D341Med (cell line): ENCODE measurements at regions not wholly inside any gene's neighbourhood (a gene's known extent, or its start where the extent isn't known, plus 50 kb on each side); places are given as distances from the start of the nearest gene placed in this dataset.

ENCODE experiments used
- DNase-seq: peaks from one replicate; pipeline ENCODE4 v3.0.0; 2012; ENCODE audit warnings: low spot score

DNA sequence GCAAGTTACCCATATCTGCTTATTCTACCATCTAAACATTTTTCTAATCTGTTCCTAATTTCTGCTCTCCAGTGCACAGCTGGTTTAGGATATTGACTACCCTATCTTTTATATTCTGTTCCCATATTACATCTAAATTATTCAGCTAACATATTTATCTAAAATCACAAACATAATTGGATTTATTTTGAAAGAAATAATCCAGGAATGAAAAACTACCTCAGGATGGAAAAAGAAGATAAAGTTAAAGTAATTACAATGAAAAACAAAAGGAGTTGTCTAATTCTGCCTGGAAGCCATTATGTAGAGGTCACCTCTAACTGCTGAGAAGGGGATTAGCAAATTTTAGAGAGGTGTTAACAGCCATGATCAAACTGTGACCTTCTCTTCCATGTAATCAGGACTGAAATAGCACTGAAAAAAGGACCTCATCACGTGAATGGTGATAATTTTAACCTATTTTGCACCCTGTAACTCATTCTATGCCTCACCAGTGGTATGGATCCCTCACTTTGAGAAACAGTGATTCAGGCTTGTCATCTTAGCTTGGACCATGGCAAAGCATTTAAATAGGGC lies 653.3 kb downstream of the CDH11 start:
- DNase-seq, result no peak

DNA sequence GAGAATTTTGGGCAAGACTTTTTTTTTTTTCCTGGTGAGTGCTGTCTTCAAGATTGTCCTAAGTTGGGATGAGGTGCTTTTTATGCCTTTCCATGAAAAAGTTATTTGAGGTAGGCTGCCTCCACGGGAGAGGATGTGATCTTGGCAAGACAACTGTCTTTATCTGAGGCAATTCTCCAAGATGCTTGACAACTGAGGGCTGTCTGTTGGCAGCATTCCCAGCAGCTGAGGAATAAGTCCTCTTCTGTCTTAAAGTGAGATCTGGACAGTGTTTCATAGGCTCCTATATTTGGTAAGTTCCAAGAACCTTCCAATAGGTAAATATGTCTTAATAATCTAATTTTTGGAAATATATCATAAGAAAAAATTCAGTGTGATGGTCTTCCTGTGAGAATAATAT lies 662.0 kb downstream of the CDH11 start:
- no peak for DNase-seq

DNA sequence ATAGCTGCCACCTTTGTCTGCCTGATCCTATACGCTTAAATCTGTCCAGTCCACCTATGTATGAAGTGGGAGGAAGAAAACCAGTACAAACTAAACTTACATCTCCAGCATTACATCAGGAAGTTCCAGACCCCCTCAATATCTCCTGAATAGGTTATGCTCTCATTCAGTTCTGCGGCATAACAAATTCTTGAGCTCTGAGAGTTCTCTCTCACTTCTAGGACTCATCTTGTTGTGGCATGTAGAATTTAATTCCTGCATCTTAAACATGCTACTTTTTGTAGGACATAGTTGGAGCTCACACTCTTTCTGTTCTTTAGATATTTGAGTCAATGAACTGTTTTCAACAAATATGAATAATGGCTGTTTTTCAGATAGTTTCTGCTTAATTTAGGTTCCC lies 662.5 kb downstream of the CDH11 start:
- DNase-seq, result no peak

DNA sequence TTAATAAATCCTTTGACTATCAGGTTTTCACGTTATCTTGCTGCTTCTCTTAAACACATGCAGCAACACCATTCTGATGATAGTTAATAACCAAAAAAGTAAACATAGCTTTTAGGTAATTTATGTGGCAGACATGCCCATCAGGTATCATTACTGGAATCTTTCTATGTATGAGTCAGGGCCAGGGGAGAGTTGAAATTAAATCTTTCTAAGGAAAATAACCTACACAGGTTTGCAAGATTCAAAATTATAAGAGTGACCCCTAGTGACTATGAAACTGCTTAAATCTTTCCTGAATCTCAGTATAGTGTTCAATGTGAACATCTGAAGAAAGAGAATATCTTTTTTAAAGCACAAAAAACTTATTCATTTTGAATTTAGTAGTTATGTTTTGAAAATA lies 666.6 kb downstream of the CDH11 start:
- DNase-seq, result no peak

DNA sequence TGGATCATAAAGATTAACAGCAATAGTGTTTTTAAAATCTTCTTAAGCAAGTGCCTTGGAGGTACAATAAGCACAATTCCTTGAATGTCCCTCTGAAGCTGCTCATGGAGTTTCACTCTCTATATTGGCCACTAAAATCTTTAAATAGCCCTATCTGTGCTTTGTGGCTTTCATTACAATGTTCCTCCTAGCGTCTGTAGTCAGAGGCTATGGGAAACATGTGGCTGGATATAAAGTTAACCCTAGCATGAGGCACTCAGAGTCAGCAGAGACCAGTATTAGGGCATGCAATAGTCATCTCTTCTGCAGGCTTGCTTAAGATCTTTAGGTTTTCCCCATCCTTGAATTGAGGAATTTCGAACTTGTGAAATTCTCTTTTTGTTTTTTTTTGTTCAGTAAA lies 668.2 kb downstream of the CDH11 start:
- no peak for DNase-seq

DNA sequence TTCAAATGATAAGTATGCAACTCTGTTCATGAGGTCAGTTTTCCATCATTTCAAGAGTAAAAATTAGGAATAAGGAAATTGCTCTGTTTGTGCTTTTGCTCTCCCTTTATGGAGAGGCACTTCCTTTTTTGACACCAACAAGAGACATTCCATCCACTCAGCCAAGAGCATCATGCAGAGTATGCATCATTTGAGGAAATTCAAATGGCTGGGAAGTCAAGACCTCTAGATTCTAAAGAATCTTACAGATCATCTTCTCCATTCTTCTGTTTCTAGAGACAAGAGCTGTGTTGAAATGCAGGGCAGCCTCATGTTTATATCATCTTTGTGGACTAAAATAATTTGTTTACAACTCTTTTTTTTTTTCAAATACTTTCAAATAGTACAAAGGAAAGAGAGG lies 669.4 kb downstream of the CDH11 start:
- no peak for DNase-seq

DNA sequence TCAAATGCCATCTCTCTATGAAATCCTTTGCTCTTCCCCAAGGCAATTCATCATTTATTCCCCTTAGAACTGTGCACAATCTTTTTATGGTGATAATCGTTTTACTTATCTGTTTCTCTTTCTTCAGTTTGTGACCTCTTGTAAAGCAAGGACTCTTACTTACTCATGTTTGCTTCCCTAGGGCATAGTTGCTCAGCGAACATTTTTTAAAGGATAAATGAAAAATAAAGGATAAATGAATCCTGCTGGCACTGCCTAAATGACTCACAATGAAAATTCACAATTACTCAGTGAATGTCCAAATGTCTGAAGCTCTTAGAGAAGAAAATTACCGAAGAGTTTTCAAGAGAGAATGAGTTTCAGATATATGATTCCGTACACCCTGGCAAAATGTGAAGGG lies 671.7 kb downstream of the CDH11 start:
- DNase-seq, result no peak

DNA sequence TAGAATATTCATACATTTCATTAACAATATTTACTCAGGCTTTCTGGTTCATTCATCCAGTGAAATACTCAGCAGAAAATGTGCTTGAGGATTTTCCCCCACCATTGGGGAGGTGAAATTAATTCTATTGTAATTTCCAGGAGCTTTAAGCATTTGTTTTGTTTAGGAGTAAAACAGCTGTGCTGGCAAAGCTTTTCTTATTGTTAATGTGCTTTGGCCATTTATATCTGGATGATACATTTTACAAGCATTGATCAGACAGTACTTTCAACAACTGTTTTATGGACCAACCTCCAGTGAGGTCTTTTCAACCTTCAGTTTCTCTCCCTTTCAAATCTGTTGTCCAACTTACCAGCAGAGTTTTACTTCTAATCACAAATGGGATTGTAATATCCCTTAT lies 672.4 kb downstream of the CDH11 start:
- no peak for DNase-seq

DNA sequence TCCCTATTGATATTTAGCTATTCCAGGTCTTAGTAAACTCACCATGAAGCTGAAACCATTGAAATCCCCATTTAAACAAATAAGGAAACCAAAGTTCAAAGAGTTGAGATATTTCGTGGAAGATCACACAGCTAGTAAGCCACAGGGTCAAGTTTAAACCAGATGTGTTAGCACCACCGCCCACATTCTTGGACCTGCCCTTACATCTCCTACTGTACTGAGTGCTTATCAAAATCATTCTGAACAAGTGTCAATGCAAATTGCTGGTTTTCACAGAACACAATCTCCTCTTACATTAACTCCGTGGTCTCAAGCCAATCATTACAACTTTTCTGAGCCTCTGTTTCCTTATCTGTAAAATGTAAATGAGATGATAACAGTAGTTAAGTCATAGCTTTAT lies 676.2 kb downstream of the CDH11 start:
- DNase-seq, result no peak

DNA sequence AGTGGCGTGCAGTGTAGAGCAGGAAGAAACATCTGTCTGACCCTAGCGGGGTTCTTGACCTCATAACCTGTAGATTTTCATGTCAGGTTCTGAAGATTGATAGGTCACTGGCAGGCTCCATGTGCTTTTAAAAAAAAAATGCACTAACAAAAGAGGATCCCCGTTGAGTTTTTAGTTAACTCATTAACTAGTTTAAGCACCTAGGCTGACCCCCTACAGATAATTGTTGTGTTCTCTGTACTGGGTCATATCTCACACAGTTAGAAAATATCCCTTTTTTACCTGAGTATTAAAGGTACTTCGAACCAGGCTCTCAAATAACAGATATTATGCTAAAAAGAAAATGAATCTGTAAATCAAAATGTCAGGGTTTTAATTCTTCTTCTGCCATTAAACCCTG lies 676.6 kb downstream of the CDH11 start:
- DNase-seq, result no peak

DNA sequence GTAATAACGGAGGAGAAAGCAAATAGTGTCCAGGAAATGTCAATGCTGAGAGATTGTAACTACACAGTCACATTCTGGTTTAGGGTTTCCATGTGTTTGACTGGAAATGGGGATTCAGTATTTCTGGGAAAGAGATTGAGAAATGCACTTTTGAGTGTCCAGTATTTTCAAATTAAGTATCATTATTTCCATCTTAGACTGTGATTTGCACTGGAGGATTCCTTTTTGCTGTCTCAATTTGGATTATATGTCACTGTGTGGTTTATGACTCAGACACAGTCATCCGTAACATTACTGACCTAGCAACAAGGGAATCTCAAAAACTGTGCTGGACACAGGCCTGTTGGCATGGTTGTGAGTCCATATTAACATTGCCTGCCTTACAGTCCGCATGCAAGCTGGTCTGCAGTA lies 681.4 kb downstream of the CDH11 start:
- no peak for DNase-seq

DNA sequence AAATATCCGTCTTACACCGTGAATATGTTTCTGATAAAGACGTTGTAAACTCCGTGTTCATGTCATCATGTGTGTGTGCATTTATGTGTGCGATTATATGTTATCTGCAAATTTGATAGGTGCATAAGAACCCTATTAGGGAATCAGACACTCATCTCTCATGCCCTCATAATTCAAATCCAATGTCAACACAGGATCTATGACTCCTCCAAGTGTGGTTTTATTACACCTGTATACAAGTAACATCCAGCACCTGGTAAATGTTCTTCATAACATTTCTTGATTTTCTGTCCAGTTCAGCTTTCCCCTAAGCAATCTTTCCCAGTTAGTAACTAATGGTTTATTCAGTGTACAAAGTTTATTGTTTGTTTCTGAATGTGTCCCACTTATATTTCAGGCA lies 681.9 kb downstream of the CDH11 start:
- DNase-seq, result no peak

DNA sequence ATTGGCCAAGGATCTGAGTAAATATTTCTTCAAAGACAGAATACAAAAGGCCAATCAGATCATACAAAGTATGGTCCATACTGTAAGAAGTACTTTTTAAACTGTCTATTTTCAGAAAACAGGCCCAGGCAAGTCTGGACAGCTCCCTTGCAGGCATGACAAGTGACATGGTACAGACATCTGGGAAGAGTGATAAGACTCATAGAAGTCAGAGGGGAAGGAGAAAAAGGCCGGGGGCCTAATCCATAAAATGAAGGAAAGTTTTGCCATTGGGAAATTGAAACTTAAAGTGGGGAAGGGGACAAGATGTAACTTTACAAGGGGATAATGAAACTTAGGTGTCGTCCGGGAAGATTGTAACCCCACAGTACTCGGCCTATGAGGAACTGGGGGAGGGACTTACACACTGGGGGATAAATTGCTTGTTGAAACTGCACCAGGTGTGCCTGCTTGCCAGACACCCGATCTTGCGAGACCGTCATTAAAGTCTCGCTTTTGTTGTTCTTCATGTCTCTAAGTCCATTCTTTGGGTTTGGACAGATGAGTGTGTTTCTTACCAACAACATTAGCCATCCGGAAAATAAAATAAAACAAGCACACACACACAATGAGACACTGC lies 684.0 kb downstream of the CDH11 start:
- no peak for DNase-seq

DNA sequence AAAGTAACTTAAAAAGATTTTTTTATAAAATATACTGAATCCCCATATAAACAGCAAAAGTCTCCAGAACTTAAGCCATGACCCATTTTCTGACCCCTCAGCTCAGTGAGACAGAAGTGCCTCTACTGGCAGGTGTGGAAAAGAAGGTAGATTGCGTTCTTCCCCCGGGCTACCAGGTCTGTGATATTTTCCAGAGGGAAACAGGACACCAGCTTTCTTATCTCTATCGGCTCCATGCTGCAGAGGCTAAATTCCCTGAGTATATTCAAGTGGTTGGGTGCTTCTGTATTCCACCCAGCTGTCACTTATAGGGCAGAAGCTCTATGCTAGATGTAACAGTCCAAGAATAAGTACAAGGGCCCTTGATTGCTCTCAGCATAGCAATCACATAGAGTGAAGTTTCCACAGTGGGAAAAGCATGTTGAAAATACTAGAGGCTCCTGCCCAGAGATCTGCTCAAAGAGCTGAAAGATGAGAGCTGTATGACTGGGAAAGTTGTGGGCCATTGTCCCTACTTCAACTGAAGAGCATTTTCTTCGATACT lies 687.3 kb downstream of the CDH11 start:
- no peak for DNase-seq

DNA sequence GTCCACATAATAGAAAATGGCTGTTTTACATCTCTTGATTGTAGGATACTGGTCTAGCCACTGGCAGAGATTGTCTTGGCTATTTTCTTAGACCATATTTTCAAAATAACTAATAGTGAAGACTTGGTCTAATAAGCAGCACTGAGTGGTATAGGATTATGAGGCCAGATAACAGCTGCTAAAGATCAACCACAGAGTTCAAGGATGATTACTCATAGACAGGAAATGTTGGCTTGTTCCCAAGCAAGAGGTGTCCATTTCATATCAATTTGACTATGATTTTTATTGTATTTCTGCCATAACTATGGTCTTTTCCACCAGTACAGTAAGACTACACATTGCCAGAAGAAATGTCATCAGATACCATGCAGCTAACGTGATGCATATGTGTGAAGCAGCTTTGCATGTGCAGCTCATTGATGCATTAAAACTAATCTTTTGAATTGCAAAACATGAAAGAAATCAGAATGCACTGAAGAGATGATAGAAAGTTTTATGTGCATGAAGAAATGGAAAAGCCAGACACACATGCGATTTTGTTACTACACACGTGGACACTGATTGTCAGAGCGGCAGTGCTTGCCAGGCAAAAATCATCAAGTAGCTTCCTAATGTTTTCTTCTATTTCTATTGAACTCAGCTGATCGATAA lies 693.3 kb downstream of the CDH11 start:
- DNase-seq, result no peak

DNA sequence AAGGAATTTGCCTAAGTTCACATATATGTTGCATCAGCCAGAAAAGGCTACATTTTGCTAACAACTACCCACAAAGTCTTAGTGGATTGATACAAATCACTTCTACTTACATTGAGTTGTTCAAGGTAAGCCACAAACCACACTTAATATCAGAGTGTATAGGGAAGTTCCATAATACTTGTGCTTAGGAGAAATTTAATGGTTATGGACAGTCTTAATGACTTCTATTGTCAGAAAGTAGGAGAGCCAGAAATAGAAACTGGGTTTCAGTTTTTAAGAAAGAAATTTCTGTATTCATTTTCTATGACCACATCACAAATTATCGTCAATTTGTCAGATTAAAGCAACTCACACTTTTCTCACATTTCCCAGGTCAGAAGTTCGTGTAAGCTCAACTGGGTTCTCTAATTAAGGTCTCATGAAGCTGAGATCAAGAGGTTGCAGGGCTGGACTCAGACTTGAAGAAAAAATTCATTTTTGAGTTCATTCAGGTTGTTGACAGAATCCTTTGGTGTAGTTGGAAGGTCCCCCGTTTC lies 695.7 kb downstream of the CDH11 start:
- DNase-seq, result no peak

DNA sequence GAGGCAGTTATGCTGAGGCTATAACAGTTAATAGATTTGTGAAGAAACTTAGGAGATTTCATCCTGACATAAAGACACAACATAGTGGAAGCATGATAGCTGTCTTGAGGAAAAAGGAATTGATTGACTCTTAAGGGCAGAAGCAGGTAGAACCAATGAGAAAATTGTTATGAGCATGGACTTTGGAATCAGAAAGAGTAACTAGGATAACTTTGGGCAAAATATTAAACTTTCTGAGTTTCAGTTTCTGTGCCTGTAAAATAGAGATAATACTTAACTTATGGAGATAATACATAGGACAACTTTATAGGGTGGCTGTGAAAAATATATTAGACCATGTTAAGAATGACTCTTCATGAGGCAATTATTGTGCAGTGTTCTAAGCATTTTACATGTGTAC lies 696.5 kb downstream of the CDH11 start:
- DNase-seq, result no peak

DNA sequence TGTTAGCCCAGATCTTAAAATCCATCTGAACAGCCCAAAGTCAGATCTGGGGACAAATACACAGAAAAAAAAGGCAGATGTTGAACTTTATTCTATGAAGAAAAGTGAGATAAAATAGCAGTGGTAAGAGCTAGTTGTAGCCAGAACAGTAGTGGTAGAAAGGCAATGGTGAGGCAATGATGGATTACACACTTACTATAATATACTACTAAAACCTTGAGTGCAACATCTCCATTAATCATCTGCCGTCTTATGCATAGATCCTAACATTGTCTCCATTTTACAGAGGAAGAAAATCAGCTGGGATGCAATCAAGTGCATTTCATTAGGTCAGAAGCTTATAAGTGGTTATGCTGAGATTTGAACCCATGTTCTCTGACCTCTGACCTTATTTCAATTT lies 699.6 kb downstream of the CDH11 start:
- DNase-seq, result no peak

DNA sequence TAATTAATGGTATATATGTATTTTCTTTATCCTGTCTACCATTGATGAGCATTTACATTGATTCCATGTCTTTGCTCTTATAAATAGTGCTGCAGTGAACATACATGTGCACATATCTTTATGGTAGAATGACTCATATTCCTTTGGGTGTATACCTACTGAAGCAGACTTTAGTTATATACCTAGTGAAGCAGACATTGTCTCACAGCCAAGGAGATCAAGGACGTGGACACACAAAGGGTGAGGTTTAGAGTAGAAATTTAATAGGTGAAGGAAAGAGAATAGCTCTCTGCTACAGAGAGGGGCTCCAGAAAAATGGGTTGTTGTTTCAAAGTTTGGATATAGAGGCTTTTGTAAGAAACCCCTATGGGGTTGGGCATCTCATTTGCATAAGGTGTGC lies 700.3 kb downstream of the CDH11 start:
- DNase-seq, result no peak

DNA sequence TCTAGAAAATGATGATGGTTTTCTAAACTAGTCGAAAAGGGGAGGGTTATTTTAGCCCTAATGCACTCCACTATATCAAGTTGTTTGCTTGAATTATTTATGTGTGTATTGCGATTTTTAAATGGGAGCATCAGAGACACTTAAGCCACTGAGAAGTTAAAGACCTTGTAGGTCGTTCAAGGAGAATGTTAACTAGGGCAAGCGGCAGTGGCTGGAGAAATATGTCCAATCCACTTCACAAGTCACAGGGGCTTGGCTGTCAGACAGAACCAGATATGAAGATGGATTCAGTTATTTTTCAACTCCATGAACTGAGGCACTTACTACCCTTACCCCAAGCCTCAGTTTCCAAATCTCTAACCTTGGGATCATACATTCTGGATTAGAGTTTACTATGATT lies 702.0 kb downstream of the CDH11 start:
- DNase-seq, result no peak

DNA sequence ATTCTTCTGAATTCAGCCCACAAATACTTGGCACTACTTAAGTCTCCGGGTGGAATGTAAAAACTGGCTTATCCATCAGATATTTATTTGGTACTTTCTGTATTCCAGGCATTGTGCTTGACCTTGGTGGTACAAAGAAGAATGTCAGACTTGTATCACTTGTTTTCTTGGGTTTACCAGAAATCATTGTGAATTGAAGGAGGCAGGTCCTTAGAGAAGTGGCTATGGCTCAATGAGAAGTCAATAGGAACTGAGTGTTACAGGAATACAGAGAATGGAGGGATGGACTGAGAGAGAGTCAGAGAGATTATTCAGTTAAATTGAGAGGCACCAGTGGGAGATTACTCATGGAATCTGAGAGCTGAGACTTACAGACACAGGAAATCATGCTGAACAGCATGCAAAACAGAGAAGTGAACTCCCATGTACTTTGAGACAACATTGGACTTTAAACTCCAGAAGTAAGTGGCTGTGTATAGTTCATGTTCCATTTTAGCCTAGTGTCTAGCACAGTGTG lies 704.1 kb downstream of the CDH11 start:
- no peak for DNase-seq

DNA sequence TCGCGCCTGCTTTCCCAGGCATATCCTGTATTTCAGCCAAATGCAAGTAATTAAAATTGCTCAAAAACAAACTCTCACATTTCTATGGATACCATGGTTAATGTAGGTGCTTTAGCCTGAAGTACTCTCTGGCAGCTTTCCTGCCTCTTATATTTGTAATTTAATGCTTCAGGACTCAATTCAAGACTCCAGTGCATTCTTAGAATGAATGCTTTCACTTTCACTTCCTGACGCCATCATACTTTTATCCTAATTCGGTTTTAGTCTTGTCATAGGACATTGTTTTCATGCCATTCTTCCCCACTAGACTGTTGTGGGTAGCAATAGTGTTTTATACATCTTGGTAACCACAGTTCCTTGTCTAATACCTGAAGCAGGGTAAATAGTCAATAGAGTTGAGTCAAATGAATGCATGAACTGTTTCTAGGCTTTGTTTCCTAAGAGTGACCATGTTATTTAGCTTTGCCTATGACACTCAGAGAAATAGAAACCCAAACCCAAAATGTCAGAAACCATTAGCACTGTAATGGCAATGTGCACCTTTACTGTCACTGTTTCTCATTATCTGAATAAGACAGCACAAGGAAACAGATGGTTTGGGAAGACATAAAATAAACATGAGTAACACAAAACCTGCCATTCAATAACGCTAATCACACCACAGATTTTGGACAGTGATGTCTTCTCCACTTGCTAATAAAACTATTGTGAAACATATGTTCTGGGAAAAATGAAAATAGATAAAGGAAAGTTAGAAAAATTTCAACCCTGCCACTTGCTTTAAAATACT lies 705.5 kb downstream of the CDH11 start:
- DNase-seq, result no peak
